ENCODE measurements at regions not wholly inside any gene's neighbourhood (a gene's known extent, or its start where the extent isn't known, plus 50 kb on each side); places are given as distances from the start of the nearest gene placed in this dataset.
"Not testable (repeated sequence)": the region's sequence is repeated elsewhere in the genome, so short reads cannot be mapped to it uniquely, and the experiment has no call there.

DNA sequence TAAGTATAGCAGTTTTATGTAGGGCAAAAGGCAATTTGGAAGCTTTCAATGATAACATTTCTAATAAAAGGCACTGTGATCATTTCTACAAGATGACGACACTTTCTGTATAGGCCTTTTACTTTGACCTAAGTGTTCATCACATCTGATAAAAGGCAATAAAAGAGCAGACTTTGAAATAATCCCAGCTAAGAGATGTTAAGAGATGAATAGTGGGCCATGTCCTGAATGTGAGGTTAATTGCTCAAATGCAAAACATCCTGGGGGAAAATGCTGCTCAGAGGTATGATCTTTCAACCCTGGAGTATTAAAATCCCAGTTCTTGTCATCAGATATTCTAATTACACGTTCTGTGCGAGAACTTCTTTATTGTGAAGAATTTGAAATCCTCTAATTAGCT is 677.6 kb downstream of the SOCS6 start:
- DNase-seq (ENCODE audit: insufficient read length, low spot score) (no peak), FAIRE-seq (no peak)

DNA sequence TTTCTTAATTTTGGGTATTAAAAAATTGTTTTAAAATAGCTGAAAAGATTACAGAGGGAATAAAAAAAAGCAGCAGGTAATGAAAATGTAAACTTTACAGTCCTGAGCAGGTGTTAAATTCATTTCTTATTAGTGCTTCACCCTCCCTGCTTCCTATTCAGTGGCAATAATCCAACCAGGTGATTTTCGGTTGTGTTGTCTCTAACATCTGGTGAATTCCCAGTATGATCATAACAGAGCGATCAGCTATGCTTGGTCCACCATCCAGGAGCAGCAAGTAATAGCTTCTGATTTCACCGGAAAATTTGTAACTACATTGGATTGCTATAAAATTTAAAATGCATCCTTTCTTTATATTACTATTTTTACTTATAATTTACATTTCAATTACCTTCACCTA is 673.1 kb downstream of the SOCS6 start:
- FAIRE-seq (no peak), DNase-seq (ENCODE audit: insufficient read length, low spot score) (no peak)

DNA sequence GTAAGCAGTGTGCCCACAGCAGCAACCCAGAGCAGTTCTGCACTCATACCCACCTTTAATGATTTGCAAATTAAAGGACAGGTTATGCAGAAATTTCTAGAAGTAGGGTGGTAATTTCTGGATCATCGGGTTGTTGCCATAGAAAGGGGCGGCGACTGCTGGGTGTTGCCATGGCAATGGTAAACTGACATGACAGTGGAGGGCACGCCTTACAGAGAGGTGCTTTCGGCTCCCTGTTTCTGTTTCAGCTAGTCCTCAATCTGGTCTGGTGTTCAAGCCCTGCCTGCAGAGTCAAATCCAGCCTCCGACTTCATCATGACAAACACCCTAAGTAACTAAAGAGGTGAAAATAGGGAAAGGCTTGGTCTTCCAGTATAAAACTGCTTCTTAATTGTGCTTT is 667.7 kb downstream of the SOCS6 start:
- no peak for FAIRE-seq
- DNase-seq (ENCODE audit: insufficient read length, low spot score) = no peak

DNA sequence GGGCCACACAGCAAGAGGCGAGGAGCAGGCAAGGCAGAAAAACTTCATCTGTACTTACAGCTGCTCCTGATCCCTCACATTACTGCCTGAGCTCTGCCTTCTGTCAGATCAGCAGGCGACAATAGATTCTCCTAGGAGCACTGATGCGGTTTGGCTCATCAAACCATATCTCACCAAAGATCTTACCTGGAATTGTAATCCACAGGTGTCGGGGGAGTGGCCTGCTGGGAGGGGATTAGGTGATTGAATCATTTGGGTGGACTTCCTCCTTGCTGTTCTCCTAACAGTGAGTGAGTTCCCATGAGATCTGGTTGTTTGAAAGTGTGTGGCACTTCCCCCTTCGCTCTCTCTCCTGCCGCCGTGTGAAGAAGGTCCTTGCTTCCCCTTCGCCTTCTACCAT is 647.3 kb downstream of the SOCS6 start:
- FAIRE-seq = no peak
- no peak for DNase-seq (ENCODE audit: insufficient read length, low spot score)

DNA sequence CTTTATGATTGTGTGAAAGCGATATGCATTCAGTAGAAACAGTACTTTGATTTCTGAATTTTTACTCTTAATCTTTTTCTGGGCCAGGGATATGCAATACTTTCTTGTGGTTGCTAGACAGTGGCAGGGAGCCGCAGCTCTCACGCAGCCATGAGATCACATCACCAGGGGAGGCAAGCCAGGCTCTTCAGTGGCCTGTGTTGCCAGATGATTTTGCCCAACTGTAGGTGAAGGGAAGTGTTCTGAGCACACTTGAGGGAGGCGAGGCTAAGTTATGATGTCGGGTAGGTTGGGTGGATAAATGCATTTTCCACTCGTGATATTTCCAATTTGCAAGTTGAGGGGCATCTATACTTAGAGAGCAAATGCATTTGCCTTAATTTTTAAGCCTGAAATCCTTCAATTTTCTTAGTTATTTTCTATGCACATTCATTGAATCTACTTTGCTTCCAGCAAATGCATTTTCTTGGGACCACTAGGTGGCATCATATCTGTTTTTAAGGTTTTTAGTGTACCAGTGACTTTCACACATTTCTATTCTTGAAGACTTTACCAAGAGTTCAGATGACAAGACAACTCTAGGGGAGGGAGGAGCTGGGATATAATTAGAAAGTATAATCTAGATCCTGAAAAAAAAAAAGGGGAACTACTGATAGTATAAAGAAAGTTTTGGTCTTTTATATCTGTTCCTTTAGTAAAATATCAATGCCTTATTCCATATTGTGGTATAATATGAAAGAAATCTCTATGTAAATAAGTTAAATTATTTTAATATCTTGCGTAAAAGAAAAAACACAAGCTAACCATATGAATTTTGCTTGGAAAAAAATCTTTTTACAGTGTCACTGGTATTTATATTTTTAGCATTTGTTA is 643.3 kb downstream of the SOCS6 start:
- DNase-seq (ENCODE audit: insufficient read length, low spot score) (no peak), FAIRE-seq (no peak)

DNA sequence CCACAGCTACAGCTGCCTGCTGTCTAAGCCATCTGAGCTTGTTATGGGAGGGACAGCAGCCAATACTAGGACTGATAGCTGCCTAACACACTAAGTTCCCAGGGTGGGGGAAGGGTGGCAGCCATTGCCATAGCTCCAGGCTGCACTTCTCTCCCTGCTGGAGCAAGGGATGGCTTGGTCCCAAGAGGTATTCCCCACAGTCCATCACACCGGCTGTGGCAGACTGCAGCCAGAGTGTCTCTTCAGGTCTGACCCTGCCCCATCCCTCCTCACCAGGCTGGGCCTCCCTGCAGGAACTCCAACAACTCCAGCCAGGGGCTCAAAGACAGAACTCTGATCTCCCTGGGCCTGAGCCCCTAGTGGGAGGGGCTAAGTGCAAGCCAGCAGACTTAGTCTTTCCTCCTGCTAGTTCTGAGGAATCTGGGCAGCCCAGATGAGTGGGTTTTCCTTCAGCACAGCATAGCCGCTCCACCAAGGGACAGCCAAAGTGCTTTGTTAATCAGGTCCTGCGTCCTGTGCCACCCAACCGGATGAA is 632.1 kb downstream of the SOCS6 start:
- DNase-seq (ENCODE audit: insufficient read length, low spot score) = no peak
- no peak for FAIRE-seq

DNA sequence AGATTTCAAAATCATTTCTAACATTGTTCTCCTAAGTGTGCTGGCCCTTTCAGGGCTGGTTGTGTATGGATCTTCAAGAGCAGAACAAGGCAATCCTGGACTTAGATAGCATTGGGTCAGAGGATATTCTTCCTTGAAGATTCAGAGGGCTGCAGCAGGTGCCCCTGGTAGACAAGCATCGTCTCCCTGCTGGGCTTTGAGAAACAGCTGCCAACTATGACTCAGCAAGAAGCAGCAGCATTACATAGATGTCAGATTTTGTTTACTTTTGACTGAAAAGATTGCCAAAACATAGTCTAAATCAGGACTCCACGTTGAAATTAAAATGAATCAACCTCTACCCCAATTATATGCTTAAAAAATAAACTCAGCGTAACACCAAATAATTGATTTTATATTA is 618.8 kb downstream of the SOCS6 start:
- DNase-seq (ENCODE audit: insufficient read length, low spot score) (no peak), FAIRE-seq (no peak)

DNA sequence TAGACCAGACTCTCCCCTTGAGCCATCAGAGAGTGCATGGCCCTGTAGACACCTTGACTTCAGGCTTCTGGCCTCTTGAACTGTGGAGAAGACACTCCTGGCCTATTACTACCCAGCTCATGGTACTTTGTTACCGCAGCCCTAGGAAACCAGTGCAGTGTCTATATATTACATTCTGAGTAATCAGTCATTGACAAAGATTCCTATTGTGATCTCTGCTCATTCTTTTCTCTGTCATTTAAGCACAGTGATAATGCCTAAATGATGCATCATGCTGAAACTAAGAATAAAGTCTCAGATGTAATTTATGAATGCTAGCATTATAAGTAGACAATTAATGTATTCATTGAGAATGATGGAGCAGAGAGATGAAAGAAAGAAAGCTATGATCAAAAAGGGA is 603.5 kb downstream of the SOCS6 start:
- DNase-seq (ENCODE audit: insufficient read length, low spot score) (no peak), FAIRE-seq (no peak)

DNA sequence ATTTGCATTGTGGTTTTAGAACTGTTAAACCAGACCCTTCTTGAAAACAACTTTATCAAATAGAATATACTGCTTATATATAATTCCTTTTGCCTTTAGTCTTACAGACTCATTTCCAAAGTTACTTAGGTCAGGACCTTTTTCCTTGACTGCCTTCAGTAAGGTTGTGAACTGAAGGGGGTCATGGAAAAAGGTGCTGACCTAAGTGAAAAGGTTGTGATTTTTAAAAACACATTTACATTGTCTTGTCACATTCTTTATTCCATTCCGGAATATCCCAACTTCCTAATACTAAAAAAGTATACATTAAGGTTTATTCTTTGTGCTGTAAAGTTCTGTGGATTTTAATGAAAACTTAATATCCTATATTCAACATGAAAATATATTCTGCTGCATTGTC is 581.4 kb downstream of the SOCS6 start:
- DNase-seq (ENCODE audit: insufficient read length, low spot score) = no peak
- FAIRE-seq = no peak

DNA sequence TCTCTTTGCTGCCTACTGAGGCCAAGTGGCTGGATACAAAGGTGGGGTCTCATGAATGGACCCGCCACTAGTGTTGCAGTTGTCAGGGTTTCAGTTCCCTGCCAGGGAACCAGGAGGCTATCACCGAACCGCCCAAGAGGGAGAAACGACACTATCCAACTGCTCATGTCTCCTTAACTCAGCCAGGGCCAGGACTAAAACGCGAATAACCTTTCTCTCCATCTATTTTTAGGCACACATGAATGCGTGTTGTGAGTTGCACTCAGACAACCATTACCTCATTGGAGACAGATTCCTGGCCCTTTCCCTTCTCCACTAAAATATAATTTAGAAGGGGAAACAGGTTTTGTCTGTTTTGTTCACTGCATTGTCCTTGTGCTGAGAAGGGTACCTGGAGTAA is 559.5 kb downstream of the SOCS6 start:
- FAIRE-seq (no peak), DNase-seq (ENCODE audit: insufficient read length, low spot score) (no peak)

DNA sequence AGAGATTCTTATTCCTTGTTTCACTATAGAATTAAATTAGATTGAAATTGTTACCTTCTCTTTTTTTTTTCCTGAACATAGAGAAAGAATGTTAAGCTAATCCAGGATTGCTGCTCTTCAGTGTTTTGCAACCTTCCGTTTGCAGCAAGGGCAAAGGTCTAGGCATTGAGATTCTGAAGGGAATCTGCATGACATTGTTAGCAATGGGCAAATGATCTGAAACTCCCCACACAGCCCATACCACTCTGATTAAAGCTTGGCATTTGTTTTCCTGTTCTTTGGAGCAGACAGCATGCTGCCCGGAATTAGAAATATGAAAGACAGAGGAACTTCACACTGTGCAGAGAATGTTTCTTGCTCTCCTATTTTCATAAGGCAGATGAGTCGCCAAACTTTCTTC is 551.8 kb downstream of the SOCS6 start:
- FAIRE-seq (no peak), DNase-seq (ENCODE audit: insufficient read length, low spot score) (no peak)

DNA sequence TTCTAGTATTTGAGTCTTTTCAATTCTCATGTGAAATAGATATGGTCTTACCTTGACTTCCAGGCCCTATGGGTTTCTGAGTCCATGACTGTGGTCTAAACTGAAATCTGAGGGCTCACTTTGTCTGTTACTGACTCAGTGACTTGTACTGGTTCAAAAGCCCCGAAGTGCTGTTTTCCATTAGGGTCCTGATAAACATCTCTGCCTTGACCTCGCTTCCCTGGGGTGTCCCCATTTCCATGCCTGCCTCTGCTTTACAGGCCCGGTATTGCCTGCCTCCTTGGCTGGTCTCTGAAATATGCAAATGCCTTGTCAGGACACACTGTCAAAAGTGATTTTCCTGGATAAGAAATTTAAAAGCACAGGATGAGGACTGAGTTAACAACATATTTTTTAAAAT is 538.8 kb downstream of the SOCS6 start:
- DNase-seq (ENCODE audit: insufficient read length, low spot score) = no peak

DNA sequence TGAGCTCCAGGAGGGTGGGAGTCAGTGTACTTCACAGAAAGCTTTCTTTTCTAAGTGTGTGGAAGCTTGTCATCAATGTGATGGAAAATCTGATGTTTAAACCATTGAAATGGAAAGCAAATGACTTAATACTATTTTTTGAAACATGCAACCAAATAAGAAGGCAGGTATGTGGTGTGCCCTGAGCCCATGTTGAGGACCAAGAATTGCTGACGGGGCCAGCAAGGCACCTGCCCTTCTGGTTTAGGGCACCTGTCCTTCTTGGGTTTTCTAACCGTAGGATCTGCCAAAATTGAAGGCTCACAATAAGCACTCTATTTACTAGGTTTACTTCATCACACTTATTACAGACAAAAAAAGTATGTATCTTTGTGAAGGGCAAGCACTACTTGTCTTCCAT is 537.7 kb downstream of the SOCS6 start:
- FAIRE-seq (no peak), DNase-seq (ENCODE audit: insufficient read length, low spot score) (no peak)

More for the DNA sequence above, 538.8 kb downstream of the SOCS6 start:
- FAIRE-seq = no peak

DNA sequence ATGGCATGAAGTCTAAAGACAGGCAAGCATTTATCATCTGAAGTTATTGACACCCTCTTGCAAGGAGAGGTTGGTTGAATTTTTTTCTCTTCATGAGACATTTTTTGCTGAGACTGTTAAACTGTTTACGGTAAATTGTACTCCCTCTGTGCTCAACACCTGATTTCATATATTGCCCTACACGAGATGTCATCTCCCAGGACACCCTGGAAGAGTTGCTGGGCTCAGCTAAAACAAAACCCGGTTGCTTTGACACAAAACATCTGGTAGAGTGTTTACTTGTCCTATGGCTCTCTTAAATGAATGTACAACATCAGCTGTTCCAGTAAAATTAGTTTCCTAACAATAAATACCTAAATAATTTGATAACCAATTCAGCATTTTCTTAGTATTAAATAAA is 533.8 kb downstream of the SOCS6 start:
- DNase-seq (ENCODE audit: insufficient read length, low spot score) = no peak
- no peak for FAIRE-seq

DNA sequence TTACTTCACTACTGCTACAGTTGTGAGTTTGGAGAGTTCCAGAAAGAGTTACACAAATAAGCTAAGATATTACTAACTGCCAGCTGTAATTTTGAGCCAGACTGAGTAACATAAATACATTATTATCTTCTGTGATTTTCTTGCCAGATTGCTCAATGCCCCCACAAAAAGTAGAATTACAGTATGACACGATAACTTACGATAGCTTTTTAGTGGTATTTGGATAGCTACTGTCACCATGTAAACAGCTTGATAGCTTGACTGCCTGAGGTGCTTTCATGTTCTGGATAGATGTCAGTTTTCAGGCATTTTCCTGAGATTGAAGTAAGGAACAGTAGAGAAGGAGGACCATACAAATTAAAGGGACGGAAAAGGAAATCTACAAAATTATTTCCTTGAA is 533.3 kb downstream of the SOCS6 start:
- FAIRE-seq = no peak
- DNase-seq (ENCODE audit: insufficient read length, low spot score) = no peak

DNA sequence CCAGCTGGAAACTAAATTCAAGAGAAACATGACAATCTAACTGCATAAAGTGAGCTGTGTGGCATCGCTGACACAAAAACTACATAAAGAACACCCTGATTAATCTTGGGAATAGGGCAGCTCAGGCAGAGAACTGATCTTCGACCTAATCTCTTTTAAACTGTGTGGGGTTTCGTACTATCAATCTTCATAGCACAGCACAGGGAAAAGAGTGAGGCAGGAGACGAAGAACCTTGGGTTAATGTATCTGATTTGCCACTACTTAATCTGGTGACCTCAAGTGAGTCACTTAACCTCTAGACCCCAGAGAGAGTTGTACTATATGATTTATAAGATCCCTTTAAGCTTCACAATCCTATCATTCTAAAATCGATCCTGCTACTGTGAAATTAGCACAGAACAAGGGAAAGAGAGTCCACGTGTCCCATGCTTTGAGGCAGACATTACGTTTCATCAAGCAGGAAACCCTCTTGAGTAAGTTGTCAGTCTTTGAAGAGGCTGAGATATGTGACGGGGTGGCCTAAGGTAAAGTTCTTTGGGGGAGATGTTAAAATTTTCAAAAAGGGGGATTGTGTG is 519.7 kb downstream of the SOCS6 start:
- DNase-seq (ENCODE audit: insufficient read length, low spot score) = no peak
- no peak for FAIRE-seq

DNA sequence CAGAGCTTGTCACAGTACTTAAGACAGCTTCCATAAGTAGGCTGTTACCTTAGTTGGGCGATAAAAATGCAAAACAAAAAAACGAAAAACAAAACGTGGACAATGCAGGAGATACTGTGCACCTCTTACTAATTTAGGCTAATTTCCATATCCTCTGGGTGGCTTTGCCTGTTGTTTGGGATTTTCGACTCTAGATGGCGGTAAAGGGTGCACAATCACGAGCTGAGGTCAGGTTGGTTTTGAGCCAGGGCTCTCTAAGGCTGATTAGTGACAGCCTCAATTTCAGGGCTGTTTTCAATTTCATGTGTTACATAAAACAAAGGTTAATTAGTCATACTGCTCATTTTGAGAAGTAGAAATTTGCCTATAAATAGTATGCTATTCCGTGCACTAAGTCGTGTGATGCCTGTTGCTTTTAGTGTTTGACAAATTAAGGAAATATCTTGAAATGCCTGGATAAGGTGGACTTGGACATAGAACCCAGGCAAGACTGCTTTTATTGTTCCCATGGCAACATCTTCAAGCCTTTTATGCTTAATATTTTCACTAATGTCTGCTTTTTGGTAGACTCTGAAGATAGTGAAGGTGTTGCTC is 493.1 kb downstream of the SOCS6 start:
- DNase-seq (ENCODE audit: insufficient read length, low spot score) (peak; percentile 1), FAIRE-seq (no peak)

DNA sequence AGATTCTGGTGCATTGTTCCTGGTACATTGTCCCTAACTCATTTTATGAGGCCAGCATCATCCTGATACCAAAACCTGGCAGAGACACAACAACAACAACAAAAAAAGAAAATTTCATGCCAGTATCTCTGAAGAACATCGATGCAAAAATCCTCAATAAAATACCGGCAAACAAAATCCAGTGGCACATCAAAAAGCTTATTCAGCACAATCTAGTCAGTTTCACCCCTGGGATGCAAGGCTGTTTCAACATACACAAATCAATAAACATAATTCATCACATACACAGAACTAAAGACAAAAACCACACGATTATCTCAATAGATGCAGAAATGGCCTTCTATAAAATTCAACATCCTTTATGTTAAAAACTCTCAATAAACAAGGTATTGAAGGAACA is 477.4 kb downstream of the SOCS6 start:
- DNase-seq (ENCODE audit: insufficient read length, low spot score); FAIRE-seq: not testable (repeated sequence)

DNA sequence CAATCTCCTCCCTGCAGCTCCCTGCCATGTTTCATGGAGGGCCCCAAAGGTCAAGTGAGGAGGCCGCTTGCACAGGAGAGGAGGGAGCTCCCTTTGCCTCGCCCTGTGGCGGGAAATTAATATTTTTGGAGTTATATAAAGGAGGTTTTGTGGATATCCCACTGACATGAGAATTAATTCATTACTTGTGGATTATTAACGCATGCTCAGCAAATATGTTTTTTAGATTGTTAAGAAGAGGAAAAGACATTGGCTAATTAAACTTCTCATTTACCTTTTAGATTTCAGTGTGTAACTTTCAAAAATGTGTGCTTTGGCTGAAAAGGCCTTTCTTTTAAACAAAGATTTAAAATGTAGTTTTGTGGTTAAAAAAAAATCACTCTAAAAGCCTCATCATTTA is 474.0 kb downstream of the SOCS6 start:
- FAIRE-seq (no peak), DNase-seq (ENCODE audit: insufficient read length, low spot score) (no peak)

DNA sequence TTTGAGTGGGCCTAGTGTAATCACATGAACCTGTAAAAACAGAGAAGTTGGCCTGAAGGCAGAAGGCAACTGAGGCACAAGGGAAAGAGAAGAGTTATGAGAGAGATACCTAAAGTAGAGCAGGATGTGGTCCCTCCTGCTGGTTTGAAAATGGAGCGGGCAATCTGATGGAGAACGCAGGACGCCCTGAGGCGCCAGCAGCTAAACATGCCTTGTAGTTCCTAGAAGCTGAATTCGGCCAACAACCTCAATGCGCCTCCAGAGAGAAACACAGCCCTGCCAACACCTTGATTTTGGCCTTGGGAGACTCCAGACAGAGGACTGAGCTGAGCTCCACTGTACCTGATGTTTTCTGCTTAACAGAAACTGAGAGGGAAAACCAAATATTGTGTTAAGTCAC is 469.9 kb downstream of the SOCS6 start:
- no peak for FAIRE-seq
- no peak for DNase-seq (ENCODE audit: insufficient read length, low spot score)

DNA sequence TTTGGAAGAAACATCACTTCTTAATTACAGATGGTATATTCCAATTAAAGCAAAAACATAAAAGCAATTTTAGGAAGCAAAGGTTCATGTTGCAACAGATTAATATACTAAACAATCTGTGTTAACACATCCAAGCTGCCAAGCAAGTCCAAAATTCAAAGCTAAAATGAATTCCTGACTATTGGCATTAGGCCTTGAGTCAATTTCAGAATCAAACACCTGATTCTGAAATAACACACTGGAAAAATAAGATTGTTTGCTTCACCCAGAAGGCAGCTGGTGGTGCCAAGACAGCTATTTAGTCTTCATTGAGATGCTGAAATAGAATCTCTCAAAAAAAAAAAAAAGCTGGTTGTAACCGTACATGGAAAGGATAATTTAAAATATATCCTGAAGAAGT is 465.6 kb downstream of the SOCS6 start:
- FAIRE-seq (no peak), DNase-seq (ENCODE audit: insufficient read length, low spot score) (no peak)

DNA sequence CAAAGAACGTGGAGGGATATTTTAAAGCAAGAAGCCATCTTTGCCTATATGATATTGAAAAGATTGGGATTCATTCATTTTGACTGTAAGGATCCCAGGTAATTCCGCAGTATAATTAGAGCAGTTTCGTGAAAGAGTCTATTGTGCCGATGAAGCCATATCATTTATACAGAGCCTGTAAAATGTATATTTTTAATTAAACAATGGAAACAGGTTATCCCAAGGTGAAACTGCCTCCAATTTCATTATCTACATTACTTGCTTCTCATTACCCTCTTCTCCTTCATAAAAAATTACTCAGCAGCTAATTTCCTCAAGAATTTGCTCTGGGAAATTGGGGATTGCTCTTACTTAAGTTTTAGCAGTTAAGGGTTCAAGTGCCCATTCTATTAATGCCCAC is 444.1 kb downstream of the SOCS6 start:
- DNase-seq (ENCODE audit: insufficient read length, low spot score) = no peak
- no peak for FAIRE-seq
